ENCODE measurements at regions not wholly inside any gene's neighbourhood (a gene's known extent, or its start where the extent isn't known, plus 50 kb on each side); places are given as distances from the start of the nearest gene placed in this dataset.
A peak's percentile ranks its signal among the peaks of the same experiment; 100 is the strongest.

DNA sequence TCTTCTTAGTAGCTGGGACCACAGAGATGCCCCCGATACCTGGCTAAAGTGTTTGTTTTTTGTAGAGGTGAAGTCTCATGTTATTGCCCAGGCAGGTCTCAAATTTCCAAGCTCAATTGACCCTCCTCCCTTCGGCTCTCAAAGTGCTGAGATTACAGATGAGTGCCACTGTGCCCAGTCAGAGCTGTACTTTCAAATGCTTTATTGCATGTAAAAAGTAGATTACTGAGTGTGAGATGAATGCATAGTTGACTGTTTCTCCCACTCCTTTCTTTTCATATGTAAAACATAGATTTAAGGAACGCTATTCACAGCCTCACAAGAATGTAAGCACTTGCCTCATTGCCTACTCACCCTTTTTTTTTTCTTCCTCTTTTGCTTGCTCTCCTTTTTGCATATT is 984.4 kb upstream of the PABPC4L start:
- TF ChIP-seq, protein P1, sequence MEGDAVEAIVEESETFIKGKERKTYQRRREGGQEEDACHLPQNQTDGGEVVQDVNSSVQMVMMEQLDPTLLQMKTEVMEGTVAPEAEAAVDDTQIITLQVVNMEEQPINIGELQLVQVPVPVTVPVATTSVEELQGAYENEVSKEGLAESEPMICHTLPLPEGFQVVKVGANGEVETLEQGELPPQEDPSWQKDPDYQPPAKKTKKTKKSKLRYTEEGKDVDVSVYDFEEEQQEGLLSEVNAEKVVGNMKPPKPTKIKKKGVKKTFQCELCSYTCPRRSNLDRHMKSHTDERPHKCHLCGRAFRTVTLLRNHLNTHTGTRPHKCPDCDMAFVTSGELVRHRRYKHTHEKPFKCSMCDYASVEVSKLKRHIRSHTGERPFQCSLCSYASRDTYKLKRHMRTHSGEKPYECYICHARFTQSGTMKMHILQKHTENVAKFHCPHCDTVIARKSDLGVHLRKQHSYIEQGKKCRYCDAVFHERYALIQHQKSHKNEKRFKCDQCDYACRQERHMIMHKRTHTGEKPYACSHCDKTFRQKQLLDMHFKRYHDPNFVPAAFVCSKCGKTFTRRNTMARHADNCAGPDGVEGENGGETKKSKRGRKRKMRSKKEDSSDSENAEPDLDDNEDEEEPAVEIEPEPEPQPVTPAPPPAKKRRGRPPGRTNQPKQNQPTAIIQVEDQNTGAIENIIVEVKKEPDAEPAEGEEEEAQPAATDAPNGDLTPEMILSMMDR (conservative IDR thresholded peaks at IDR 0.05; ENCODE audit: low read depth in 2 of 2) = no peak
- TF ChIP-seq POLR2AphosphoS5 (IDR thresholded peaks at IDR 0.05; ENCODE audit: low read depth) = no peak; the same call in 1 of the 2 replicates
- TF ChIP-seq EZH2phosphoT487 (IDR thresholded peaks at IDR 0.05; ENCODE audit: unreplicated experiment) = no peak
- no peak for TF ChIP-seq EZH2 (IDR thresholded peaks at IDR 0.05; ENCODE audit: low read depth, unreplicated experiment)
- TF ChIP-seq JUNB (IDR thresholded peaks at IDR 0.05; ENCODE audit: unreplicated experiment) = no peak
- TF ChIP-seq, protein P2, sequence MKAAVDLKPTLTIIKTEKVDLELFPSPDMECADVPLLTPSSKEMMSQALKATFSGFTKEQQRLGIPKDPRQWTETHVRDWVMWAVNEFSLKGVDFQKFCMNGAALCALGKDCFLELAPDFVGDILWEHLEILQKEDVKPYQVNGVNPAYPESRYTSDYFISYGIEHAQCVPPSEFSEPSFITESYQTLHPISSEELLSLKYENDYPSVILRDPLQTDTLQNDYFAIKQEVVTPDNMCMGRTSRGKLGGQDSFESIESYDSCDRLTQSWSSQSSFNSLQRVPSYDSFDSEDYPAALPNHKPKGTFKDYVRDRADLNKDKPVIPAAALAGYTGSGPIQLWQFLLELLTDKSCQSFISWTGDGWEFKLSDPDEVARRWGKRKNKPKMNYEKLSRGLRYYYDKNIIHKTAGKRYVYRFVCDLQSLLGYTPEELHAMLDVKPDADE (IDR thresholded peaks at IDR 0.05) = no peak
- TF ChIP-seq, protein P3, sequence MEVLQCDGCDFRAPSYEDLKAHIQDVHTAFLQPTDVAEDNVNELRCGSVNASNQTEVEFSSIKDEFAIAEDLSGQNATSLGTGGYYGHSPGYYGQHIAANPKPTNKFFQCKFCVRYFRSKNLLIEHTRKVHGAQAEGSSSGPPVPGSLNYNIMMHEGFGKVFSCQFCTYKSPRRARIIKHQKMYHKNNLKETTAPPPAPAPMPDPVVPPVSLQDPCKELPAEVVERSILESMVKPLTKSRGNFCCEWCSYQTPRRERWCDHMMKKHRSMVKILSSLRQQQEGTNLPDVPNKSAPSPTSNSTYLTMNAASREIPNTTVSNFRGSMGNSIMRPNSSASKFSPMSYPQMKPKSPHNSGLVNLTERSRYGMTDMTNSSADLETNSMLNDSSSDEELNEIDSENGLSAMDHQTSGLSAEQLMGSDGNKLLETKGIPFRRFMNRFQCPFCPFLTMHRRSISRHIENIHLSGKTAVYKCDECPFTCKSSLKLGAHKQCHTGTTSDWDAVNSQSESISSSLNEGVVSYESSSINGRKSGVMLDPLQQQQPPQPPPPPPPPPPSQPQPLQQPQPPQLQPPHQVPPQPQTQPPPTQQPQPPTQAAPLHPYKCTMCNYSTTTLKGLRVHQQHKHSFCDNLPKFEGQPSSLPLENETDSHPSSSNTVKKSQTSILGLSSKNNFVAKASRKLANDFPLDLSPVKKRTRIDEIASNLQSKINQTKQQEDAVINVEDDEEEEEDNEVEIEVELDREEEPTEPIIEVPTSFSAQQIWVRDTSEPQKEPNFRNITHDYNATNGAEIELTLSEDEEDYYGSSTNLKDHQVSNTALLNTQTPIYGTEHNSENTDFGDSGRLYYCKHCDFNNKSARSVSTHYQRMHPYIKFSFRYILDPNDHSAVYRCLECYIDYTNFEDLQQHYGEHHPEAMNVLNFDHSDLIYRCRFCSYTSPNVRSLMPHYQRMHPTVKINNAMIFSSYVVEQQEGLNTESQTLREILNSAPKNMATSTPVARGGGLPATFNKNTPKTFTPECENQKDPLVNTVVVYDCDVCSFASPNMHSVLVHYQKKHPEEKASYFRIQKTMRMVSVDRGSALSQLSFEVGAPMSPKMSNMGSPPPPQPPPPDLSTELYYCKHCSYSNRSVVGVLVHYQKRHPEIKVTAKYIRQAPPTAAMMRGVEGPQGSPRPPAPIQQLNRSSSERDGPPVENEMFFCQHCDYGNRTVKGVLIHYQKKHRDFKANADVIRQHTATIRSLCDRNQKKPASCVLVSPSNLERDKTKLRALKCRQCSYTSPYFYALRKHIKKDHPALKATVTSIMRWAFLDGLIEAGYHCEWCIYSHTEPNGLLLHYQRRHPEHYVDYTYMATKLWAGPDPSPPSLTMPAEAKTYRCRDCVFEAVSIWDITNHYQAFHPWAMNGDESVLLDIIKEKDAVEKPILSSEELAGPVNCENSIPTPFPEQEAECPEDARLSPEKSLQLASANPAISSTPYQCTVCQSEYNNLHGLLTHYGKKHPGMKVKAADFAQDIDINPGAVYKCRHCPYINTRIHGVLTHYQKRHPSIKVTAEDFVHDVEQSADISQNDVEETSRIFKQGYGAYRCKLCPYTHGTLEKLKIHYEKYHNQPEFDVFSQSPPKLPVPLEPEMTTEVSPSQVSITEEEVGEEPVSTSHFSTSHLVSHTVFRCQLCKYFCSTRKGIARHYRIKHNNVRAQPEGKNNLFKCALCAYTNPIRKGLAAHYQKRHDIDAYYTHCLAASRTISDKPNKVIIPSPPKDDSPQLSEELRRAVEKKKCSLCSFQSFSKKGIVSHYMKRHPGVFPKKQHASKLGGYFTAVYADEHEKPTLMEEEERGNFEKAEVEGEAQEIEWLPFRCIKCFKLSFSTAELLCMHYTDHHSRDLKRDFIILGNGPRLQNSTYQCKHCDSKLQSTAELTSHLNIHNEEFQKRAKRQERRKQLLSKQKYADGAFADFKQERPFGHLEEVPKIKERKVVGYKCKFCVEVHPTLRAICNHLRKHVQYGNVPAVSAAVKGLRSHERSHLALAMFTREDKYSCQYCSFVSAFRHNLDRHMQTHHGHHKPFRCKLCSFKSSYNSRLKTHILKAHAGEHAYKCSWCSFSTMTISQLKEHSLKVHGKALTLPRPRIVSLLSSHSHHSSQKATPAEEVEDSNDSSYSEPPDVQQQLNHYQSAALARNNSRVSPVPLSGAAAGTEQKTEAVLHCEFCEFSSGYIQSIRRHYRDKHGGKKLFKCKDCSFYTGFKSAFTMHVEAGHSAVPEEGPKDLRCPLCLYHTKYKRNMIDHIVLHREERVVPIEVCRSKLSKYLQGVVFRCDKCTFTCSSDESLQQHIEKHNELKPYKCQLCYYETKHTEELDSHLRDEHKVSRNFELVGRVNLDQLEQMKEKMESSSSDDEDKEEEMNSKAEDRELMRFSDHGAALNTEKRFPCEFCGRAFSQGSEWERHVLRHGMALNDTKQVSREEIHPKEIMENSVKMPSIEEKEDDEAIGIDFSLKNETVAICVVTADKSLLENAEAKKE (CRISPR knock-in tag; IDR thresholded peaks at IDR 0.05) = peak; percentile 45; the same call in 1 of the 2 replicates
- TF ChIP-seq, protein P4, sequence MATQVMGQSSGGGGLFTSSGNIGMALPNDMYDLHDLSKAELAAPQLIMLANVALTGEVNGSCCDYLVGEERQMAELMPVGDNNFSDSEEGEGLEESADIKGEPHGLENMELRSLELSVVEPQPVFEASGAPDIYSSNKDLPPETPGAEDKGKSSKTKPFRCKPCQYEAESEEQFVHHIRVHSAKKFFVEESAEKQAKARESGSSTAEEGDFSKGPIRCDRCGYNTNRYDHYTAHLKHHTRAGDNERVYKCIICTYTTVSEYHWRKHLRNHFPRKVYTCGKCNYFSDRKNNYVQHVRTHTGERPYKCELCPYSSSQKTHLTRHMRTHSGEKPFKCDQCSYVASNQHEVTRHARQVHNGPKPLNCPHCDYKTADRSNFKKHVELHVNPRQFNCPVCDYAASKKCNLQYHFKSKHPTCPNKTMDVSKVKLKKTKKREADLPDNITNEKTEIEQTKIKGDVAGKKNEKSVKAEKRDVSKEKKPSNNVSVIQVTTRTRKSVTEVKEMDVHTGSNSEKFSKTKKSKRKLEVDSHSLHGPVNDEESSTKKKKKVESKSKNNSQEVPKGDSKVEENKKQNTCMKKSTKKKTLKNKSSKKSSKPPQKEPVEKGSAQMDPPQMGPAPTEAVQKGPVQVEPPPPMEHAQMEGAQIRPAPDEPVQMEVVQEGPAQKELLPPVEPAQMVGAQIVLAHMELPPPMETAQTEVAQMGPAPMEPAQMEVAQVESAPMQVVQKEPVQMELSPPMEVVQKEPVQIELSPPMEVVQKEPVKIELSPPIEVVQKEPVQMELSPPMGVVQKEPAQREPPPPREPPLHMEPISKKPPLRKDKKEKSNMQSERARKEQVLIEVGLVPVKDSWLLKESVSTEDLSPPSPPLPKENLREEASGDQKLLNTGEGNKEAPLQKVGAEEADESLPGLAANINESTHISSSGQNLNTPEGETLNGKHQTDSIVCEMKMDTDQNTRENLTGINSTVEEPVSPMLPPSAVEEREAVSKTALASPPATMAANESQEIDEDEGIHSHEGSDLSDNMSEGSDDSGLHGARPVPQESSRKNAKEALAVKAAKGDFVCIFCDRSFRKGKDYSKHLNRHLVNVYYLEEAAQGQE (IDR thresholded peaks at IDR 0.05; ENCODE audit: unreplicated experiment) = no peak
- 0 out of 2 replicates have a peak, but pooled peaks have one; percentile 53 for TF ChIP-seq ZNF114 (CRISPR knock-in tag; IDR thresholded peaks at IDR 0.05)
- no peak for TF ChIP-seq CREB1 (CRISPR knock-in tag; IDR thresholded peaks at IDR 0.05; ENCODE audit: low read depth)
- TF ChIP-seq NANOG (IDR thresholded peaks at IDR 0.05; ENCODE audit: borderline replicate concordance) = peak; percentile 92
- TF ChIP-seq STAT1 (IDR thresholded peaks at IDR 0.05; ENCODE audit: unreplicated experiment) = no peak
